ENCODE measurements at regions not wholly inside any gene's neighbourhood (a gene's known extent, or its start where the extent isn't known, plus 50 kb on each side); places are given as distances from the start of the nearest gene placed in this dataset.

DNA sequence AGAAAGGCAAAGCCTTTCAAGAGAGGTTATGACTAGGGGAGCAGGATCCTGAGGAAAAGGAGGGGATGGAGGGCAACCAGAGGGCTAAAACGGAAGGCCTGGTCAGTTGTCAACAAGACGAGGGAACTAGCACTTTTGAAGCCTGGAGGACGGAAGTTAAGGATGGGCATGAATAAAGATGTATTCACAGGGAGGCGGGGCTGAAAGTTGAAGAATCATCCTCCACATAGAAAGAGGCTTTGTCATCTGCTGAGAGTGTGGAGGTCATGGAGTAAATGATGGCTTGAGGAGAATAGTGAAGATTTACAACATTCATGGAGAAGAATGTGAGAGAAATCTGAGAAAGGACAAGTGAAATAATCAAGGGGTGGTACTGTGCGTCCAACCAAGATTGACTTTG lies 137.5 kb downstream of the MAGEB17 start:
- TF ChIP-seq, protein P1, sequence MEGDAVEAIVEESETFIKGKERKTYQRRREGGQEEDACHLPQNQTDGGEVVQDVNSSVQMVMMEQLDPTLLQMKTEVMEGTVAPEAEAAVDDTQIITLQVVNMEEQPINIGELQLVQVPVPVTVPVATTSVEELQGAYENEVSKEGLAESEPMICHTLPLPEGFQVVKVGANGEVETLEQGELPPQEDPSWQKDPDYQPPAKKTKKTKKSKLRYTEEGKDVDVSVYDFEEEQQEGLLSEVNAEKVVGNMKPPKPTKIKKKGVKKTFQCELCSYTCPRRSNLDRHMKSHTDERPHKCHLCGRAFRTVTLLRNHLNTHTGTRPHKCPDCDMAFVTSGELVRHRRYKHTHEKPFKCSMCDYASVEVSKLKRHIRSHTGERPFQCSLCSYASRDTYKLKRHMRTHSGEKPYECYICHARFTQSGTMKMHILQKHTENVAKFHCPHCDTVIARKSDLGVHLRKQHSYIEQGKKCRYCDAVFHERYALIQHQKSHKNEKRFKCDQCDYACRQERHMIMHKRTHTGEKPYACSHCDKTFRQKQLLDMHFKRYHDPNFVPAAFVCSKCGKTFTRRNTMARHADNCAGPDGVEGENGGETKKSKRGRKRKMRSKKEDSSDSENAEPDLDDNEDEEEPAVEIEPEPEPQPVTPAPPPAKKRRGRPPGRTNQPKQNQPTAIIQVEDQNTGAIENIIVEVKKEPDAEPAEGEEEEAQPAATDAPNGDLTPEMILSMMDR (IDR thresholded peaks at IDR 0.05), result no peak
- no peak for TF ChIP-seq POLR2A (IDR thresholded peaks at IDR 0.05)

Measured in testis (tissue), 2 donors.